Activated CD8-positive, alpha-beta T cell treated with anti-CD3 and anti-CD28 coated beads, Interleukin-2, amount 10 ng/mL, durations not matched to agents 7 days and 5 days (primary cell): ENCODE measurements at regions not wholly inside any gene's neighbourhood (a gene's known extent, or its start where the extent isn't known, plus 50 kb on each side); places are given as distances from the start of the nearest gene placed in this dataset.

Experiments
- ATAC-seq: fragments of 150-1000 bp; cut with Tn5 transposase; one replicate; pipeline ENCODE4 v1.10.0; 2021; ENCODE audit warnings: moderate library complexity
- CTCF ChIA-PET: fragments of 350-600 bp; sonication (Branson Sonifier 250); formaldehyde crosslinking; loops from one replicate; lab custom pipeline; 2021; ENCODE audit warnings: antibody characterized with exemption; lab: Charles Lee
- POLR2A ChIA-PET: fragments of 350-600 bp; sonication (Branson Sonifier 250); formaldehyde crosslinking; loops from one replicate; lab custom pipeline; 2021; ENCODE audit warnings: antibody characterized with exemption; lab: Charles Lee
- DNase-seq: peaks from one replicate; pipeline ENCODE4 v3.0.0-alpha.2; 2020
- H3K27ac Mint-ChIP-seq: one replicate; pipeline ENCODE4 v1.8.0; 2021; ENCODE audit warnings: mild to moderate bottlenecking, mixed read lengths
- H3K27me3 Mint-ChIP-seq: one replicate; pipeline ENCODE4 v1.8.0; 2021; ENCODE audit warnings: low read depth, mixed read lengths
- H3K36me3 Mint-ChIP-seq: one replicate; pipeline ENCODE4 v1.8.0; 2021; ENCODE audit warnings: low read depth, mixed read lengths
- H3K4me1 Mint-ChIP-seq: one replicate; pipeline ENCODE4 v1.8.0; 2021; ENCODE audit warnings: low read depth, mixed read lengths
- H3K4me3 Mint-ChIP-seq: one replicate; pipeline ENCODE4 v1.8.0; 2021; ENCODE audit warnings: mild to moderate bottlenecking, mixed read lengths
- H3K9me3 Mint-ChIP-seq: one replicate; pipeline ENCODE4 v1.8.0; 2022; ENCODE audit warnings: mixed read lengths; ENCODE audit not compliant: insufficient read depth

DNA sequence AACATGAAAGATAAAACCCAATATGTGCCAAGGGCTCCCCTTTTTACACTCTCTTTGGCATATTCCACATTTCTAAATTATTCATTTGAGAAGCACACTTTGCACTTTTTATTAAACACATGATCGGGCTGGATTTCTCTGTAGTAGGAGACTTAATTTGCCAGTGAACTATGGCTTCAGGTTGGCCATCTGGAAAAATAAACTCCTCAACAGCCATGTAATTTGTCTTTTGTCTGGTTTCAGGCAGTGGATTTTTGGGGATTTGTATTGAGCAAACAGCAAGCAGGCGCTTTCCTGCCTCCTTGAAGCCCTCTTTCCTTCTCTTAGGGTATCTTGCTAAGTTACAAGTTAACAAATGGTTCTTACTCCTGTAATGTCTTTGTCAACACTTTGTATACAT is 73.0 kb upstream of the DMRTA1 start:
- no peaks in the 10 kb centered on the region for H3K9me3 Mint-ChIP-seq
- no peaks in the 10 kb centered on the region for H3K27me3 Mint-ChIP-seq
- no peak overlapping the region for H3K4me3 Mint-ChIP-seq
- H3K36me3 Mint-ChIP-seq = no peaks in the 10 kb centered on the region
- ChIA-PET CTCF (no interaction called here), POLR2A (no interaction called here)
- DNase-seq (no peak), ATAC-seq (no peak)
- H3K4me1 Mint-ChIP-seq = no peaks in the 10 kb centered on the region
- H3K27ac Mint-ChIP-seq = no peak overlapping the region

DNA sequence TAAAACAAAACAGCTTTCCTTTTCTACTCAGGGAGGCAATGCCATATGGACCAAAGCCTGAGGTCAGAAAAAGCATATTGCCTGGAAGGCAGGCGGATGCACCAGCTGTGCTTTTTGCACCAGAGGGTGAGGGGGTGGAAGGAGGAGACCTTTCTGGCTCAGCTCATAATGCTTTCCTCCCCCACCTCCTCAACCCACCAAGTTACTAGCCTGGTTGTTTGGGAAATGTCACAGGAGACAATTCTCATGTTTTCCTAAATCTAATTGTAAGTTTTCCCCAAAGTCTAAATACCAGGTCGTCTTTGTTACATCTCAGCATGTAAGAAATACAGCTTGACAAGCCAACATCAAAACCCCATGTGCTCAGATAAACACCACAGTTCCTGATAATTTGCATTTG is 72.6 kb upstream of the DMRTA1 start:
- DNase-seq = no peak
- no peak for ATAC-seq
- H3K27me3 Mint-ChIP-seq = no peaks in the 10 kb centered on the region
- no peak overlapping the region for H3K4me3 Mint-ChIP-seq
- ChIA-PET CTCF (no interaction called here), POLR2A (no interaction called here)
- H3K36me3 Mint-ChIP-seq = no peaks in the 10 kb centered on the region
- H3K4me1 Mint-ChIP-seq = no peaks in the 10 kb centered on the region
- no peak overlapping the region for H3K27ac Mint-ChIP-seq
- no peaks in the 10 kb centered on the region for H3K9me3 Mint-ChIP-seq

DNA sequence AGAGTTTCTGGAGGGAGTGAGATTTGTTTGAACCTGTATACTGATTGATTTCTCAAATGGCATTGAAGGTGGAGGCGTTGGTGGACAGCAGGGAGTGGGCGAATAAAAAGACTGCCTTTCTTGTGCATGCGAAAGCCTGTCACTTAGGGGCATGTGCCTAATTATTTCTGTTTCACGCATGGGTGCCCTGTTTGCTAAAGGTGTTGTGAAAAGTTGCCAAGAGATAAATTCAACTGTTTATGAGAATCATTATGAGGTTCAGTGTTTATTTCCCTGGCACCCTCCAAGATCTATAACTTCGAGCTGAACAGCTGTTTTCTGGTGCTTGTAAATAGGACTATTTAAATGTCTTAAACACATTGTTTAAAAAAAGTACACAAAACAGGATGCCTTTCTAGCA is 67.4 kb upstream of the DMRTA1 start:
- H3K4me1 Mint-ChIP-seq = no peaks in the 10 kb centered on the region
- no peaks in the 10 kb centered on the region for H3K36me3 Mint-ChIP-seq
- no peaks in the 10 kb centered on the region for H3K27me3 Mint-ChIP-seq
- no peaks in the 10 kb centered on the region for H3K9me3 Mint-ChIP-seq
- ATAC-seq (no peak), DNase-seq (no peak)
- H3K27ac Mint-ChIP-seq = no peak overlapping the region
- POLR2A ChIA-PET = no interaction called here
- H3K4me3 Mint-ChIP-seq = no peak overlapping the region
- CTCF ChIA-PET = no interaction called here

DNA sequence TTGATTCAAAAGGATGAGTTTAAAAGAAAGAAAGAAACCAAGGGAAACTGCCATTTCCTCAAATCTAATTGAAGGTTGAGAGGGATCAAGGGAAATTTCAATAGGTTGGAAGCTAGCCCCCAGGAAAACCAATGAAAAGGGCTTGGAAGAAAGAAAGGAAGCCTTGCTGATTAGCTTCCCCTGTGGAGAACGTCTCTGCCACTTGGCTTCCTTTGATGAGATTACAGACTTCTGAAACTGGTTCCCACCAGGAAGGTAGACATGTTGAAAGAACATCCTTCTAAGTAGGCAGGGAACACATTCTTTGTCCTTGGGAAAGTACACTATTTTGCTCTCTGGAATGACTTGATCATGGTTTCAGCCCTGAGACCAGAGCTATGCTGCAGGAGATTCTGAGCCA is 65.5 kb upstream of the DMRTA1 start:
- CTCF ChIA-PET = no interaction called here
- no peaks in the 10 kb centered on the region for H3K27me3 Mint-ChIP-seq

DNA sequence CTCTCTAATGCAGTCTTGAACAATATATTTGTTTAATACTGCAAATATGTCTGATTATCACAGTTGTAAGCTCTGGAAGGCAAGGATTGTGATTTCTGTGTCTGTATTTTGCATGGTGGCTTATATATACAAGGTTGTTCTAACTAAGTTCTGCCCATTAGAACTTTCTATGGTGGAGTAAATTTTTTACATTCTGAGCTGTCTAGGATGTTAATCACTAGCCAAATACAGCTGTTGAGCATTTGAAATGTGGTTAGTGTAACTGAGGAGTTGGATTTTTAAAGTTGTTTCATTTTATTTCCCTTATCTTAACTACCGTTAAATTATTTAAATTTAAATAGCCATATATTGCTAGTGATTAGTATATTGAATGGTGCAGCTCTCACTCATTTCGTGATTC is 64.3 kb upstream of the DMRTA1 start:
- no peak overlapping the region for H3K27ac Mint-ChIP-seq
- no peaks in the 10 kb centered on the region for H3K4me1 Mint-ChIP-seq

More for the DNA sequence above, 65.5 kb upstream of the DMRTA1 start:
- Mint-ChIP-seq H3K36me3 (no peaks in the 10 kb centered on the region), H3K9me3 (no peaks in the 10 kb centered on the region), H3K27ac (no peak overlapping the region), H3K4me1 (no peaks in the 10 kb centered on the region), H3K4me3 (no peak overlapping the region)
- ATAC-seq (no peak), DNase-seq (no peak)
- POLR2A ChIA-PET = interaction anchor here (0.6 kb wide), 1 partner anchor 41 kb away, joined by 4 read pairs; no protein-coding TSS in a partner anchor

DNA sequence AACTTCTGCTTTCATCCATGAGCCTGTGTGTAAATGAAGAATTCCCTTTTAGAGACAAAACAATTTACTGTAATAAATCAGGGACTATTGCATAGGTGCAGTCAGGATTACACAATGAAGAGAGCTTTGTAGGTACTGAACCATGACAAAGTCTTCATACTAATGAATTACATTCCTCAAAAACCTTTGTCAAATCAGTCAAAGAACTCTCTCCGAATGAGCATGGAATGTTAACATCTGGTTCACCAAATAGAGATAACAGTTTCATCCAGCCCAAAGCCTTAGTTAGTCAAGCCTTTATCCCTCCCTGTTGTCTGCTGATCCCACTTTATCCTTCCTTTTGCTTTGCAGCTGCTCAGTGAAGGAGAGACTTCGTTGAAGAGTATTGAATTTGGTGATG is 62.9 kb upstream of the DMRTA1 start:
- no peaks in the 10 kb centered on the region for H3K36me3 Mint-ChIP-seq
- H3K27me3 Mint-ChIP-seq = no peaks in the 10 kb centered on the region
- no peaks in the 10 kb centered on the region for H3K9me3 Mint-ChIP-seq
- CTCF ChIA-PET = no interaction called here
- H3K4me1 Mint-ChIP-seq = no peaks in the 10 kb centered on the region
- H3K4me3 Mint-ChIP-seq = no peak overlapping the region
- ATAC-seq = no peak
- no peak overlapping the region for H3K27ac Mint-ChIP-seq
- no peak for DNase-seq
- POLR2A ChIA-PET = no interaction called here

More for the DNA sequence above, 64.3 kb upstream of the DMRTA1 start:
- no peaks in the 10 kb centered on the region for H3K27me3 Mint-ChIP-seq
- DNase-seq (no peak), ATAC-seq (no peak)
- no peaks in the 10 kb centered on the region for H3K36me3 Mint-ChIP-seq
- ChIA-PET CTCF (no interaction called here), POLR2A (no interaction called here)
- H3K9me3 Mint-ChIP-seq = no peaks in the 10 kb centered on the region
- H3K4me3 Mint-ChIP-seq = no peak overlapping the region

DNA sequence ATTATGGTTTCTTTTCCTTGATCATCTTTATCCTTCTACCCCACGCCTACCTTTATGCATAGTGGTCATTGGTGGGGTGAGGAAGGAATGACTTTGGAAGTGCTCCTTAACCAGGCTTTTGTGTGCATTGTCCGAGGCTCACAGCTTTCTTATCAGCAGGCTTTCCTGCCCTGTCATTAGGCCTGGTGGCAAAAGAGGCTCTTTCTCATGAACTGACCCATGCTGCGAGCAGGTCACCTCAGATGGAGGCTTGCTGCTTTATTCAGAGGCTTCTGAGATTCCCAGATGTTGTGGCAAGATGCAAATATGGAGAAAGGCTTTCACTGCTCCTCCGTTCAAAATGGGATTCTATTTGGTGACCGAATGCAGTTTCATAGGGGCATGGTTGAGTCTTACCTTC is 57.4 kb upstream of the DMRTA1 start:
- Mint-ChIP-seq H3K27ac (no peak overlapping the region), H3K9me3 (no peaks in the 10 kb centered on the region), H3K27me3 (no peaks in the 10 kb centered on the region), H3K4me3 (no peak overlapping the region), H3K4me1 (no peaks in the 10 kb centered on the region), H3K36me3 (no peaks in the 10 kb centered on the region)
- DNase-seq (no peak), ATAC-seq (no peak)
- POLR2A ChIA-PET = no interaction called here
- CTCF ChIA-PET = no interaction called here

DNA sequence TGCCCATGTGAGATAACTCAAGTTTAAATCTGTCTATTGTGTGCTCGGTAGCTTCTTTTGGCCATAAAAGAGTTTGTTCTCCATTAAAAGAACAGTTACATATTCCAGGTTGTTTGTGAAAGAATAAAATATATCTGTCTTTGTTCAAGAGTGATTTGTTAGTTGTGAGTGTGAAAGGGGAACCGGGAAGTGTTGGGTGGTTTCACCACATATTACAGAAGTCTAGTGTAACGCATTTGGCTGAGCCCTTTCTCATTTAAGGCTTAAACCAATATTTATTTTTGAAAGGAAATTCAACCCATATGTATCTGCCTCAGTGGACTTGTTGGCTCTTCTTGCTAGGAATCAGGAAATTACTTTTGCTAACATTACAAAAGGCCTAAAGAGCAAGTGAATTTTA is 54.1 kb upstream of the DMRTA1 start:
- Mint-ChIP-seq H3K4me3 (no peak overlapping the region), H3K36me3 (no peaks in the 10 kb centered on the region), H3K27ac (no peak overlapping the region), H3K27me3 (no peaks in the 10 kb centered on the region), H3K9me3 (no peaks in the 10 kb centered on the region), H3K4me1 (no peaks in the 10 kb centered on the region)
- ChIA-PET POLR2A (no interaction called here), CTCF (interaction anchor here (0.9 kb wide), 1 partner anchor 340 kb away, joined by 3 read pairs; no protein-coding TSS in a partner anchor)
- no peak for DNase-seq
- no peak for ATAC-seq

DNA sequence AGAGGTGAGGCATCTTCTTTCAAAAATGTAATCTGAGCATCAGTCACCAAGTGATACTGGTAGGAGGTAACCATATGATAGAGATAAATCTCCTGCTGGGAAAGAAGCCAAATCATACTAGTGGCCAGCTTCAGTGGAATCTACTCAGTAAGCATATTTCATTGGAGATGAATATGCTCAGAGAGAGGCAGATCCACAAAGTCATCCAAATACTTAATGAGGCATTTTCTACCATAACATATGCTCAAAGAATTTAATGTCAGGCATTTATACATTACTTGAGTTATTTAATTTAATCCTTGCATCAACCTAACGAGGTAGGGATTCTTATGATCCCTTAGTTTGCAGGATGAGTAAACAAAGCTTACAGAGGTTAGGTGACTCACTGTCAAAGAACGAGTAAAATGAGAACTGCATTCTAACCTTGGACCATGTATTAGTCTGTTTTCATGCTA is 50.9 kb upstream of the DMRTA1 start:
- CTCF ChIA-PET = no interaction called here

More for the DNA sequence above, 50.9 kb upstream of the DMRTA1 start:
- POLR2A ChIA-PET = no interaction called here
- H3K36me3 Mint-ChIP-seq = no peaks in the 10 kb centered on the region
- no peak overlapping the region for H3K4me3 Mint-ChIP-seq
- H3K9me3 Mint-ChIP-seq = no peaks in the 10 kb centered on the region
- ATAC-seq = no peak
- DNase-seq = no peak
- H3K4me1 Mint-ChIP-seq = no peaks in the 10 kb centered on the region
- no peak overlapping the region for H3K27ac Mint-ChIP-seq
- no peaks in the 10 kb centered on the region for H3K27me3 Mint-ChIP-seq
